Activated CD4-positive, alpha-beta T cell treated with anti-CD3 and anti-CD28 coated beads, Interleukin-2, amount 50 U/mL, for 24 hours (primary cell): ENCODE measurements at regions not wholly inside any gene's neighbourhood (a gene's known extent, or its start where the extent isn't known, plus 50 kb on each side); places are given as distances from the start of the nearest gene placed in this dataset.
"Not testable (repeated sequence)": the region's sequence is repeated elsewhere in the genome, so short reads cannot be mapped to it uniquely, and the experiment has no call there.

Experiments used
- DNase-seq, 2 donors: peaks; one replicate each; pipeline ENCODE4 v3.0.0-alpha.2; 2020; ENCODE audit warnings: low read depth in 1 of 2, low spot score in 1 of 2

DNA sequence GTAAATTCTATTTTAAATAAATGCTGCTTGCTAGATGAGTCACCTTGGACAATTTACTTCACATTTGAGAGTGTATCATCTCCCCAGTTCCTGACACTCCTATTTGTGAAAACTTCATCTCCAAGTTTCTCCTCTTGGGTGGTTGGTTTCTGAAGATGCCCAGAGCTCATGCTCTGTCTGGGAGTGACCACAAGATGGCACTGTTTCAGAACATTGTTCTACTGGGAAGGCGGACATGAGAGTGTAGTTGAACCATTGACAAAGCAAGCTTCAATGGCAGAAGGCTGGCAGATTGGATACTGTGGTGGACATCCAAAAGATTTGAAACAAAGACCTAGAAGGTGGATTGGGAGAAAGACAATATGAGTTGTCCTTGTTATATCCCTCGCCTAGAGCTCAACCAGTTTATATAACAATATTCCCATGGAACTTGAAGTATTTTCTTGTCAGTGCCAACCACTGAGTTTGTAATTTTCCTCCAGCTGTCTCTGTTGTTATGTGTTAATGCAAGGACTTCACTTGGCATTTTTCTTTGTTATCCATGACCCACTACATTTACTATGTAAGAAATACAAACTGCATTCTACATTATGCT, 234.3 kb upstream of the ANKH start:
- DNase-seq: no peak

DNA sequence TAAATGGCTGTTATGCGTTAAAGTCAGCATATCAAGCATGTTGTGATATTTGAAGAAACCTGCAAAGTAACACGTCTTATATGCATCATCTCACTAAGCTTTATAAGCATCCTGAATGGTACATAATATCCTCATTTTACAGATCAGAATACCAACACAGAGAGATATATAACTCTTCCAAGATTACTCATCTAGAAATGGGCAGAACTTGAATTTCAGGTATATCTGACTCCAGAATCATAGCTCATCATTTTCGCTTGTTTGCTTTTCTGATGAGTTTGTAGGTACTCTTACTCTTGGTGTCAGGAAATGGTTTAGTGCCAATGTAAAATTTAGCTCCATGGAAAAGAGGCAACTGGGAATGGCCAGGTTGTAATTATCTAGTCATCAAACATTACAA, 232.3 kb upstream of the ANKH start:
- no peak for DNase-seq

DNA sequence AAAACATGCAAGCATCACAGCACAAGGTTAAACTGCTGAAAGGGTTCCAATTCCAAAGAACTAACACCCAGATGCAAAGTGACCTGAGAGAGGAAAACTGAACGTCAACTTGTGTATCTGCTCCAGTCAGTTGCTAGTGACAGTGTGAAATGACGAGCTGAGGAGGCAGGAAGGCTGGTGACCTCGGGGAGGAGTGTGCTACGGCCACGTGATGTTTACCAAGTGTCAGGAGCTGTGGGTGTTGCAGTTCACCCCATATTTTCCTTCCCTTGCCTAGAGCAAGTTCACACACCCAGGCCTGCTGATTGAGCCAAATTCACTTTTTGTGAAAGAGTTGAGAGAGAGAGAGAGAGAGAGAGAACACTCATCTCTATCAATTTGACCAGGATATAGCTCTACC, 231.6 kb upstream of the ANKH start:
- DNase-seq: no peak

DNA sequence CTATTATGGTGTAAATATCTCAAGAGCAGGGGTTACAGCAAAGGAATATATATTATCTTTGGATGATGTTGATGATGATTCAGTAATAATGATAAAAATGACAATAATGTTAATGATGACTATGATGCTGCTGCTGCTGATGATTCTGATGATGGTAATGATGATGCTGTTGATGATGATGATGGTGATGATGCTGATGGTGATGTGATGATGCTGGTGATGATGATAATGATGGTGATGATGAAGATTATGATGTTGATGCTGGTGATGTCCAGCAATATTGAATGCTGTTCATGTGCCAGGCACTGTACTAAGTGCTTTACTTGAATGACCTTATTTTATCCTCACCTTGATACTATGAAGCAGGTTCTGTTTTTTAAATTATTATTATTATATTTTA, 226.0 kb upstream of the ANKH start:
- no peak for DNase-seq

DNA sequence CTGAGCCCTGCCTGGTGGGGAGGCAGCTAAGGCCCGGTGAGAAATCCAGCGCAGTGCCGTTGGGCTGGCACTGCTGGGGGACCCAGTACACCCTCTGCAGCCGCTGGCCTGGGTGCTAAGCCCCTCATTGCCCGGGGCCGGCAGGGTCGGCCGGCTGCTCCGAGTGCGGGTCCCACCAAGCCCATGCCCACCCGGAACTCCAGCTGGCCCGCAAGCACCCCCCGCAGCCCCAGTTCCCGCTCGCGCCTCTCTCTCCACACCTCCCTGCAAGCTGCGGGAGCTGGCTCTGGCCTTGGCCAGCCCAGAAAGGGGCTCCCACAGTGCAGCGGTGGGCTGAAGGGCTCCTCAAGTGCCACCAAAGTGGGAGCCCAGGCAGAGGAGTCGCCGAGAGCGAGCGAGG, 225.1 kb upstream of the ANKH start:
- not testable (repeated sequence) for DNase-seq

DNA sequence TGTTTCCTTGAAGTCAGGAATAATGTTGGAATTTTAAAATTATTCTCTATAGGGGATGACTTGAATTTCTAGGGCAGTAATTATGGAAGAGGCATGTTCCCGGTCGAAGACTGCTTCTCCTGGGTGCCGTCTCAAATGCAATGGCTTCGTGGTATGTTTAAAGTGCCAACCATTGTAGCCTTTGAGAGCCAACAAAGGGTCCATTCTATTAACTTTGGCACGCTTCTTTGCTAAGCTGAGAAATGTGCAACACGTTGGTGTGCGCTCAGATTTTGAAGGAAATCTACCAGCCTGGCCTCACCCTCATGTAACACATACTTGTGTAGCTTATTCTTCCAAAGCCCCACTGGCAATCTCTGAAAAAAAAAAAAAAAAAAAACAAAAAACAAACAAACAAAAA, 221.2 kb upstream of the ANKH start:
- no peak for DNase-seq

DNA sequence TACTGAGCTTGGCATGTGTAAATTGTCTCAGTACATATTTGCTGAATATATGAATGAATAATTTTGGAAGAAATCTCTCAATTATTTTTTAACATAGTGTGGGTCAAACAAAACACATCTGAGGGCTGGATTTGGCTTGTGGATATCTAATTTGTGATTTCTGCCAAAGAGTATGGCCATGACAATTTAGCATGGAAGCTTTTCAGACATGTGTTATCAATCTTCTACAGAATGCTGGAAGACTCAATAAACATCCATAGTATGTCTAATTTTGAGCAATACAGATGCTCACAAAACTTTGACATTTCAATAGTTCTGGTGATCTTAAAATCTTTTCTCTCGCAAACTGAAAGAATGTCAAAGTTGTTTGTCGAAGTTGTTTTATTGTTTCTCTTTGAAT, 214.1 kb upstream of the ANKH start:
- DNase-seq: no peak

DNA sequence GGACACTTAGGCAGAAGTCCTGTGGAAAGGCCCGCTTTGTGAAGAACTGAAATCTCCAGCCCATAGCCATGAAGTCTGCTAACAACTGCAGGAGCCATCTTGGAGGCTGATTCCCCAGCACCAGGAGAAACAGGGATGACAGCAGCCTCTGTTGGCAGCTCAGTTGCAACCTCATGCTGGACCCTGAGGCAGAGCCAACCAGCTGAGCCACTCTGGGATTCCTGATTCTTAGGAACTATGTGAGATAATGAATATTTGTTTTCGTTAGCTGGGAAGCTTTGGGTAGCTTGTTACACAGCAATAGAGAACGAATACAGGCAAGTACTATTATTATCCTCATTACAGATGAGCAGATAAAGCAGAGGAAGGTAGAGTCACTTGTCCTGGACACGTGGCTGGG, 210.5 kb upstream of the ANKH start:
- DNase-seq: no peak

DNA sequence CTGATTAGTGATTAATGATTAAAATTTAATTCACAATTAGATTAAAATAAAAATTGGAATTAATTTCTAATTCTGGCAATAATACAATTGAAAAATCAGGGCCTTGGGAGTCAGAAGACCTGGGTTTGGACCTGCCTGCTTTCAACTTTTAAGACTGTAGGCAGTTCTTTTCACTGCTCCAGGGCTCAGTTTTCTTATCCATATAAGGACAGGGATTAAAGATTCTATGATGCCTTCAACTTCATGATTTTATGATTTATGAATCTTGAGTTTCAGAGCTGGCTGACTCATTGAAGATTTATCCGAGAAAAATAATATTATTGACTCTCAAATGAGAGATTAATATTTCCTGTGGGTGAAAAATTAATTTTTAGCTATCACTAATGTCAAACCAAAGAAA, 208.6 kb upstream of the ANKH start:
- no peak for DNase-seq

DNA sequence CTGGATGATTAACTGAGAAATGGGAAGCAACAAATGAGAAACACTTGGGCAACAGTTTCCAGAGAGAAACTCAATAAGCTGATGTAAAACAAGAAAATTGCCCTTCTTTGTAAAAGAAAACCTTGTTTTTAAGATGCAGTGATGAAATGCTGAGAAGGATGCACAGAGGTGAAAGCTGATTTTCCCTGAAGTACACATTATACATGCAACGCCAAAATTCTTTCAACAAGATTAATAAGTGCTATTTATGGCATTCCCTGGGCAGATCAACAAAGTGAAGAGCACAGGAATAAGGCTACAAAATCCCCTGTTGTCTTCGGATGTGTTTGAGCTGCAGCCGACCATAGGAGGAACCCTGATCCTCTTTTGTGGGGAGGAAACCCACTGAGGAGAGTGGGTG, 208.0 kb upstream of the ANKH start:
- no peak for DNase-seq

DNA sequence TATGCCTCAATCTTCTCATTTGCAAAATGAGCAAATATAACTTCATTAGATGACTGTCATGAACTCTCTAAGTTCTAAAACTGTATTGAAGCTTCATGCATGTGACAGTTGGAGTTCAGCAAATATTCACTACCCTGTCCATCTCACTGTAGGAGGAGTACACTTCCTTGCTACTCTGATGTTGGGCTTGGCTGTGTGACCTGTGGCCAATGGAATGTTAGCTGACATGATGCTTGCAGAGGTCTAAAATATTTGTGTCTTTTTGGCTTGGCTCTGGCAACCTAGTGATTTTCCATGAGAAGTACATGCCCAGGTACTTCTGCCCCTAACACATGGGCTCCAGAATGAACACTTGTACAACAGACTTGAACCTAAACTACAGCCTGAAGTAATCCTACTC, 203.1 kb upstream of the ANKH start:
- DNase-seq: no peak

DNA sequence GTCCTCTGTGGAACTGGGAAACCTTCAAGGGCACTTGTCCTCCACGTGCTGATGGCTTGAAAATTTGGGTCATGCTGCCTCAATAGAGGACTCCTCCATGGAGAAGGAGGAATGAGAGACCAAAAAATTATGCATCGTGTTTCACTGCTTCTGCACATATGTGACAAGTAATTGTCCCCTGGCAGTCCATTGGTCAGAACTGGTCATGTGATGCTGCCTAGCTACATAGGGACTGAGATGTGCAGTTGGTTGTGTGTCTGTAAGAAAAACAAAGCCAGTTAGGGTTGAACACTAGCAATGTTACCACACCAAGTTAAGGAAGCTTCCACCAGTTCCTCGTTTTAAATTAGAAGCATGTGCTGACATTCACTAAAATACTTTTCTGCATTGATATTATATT, 201.9 kb upstream of the ANKH start:
- DNase-seq: no peak

DNA sequence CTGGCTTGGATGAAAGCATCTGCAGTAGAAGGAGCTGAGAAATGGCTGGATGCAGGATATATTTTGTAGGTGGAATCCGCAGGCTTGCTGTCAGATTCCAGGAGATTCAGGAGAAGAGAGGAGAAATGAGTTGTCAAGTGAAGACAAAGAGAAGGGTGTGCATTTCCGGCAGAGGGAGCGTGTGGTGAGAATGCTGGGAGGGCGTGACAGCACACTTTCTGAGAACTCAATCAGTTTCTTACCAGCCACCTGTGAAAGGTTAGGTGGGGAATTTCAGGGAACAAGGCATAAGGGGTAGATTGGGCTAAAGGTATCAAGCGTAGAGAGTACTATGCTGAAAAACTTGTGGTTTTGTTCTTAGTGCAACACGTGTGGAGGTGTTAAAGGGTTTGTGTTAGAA, 199.3 kb upstream of the ANKH start:
- no peak for DNase-seq

DNA sequence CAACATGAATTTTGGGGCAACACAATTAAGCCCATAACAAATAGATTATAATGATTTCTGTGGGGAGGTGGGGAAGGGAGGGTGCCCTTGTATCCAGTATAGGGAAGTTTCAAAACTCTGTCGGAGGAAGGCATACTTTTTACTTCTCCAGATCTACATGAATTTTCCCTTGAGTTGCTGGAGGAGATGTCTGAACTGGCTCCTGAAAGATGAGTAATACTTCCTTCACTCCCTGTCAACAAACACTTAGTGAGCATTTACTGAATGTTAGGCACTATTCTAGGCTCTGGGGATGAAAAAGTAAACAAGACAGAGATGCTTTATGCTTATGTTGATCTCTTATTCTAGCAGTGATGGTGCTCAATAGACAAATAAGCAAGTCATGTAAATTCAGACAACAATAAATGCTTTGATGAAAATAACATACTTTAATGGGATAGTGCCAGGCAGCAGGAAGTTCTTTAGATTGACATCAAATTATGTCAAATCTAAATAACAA, 197.9 kb upstream of the ANKH start:
- no peak for DNase-seq

DNA sequence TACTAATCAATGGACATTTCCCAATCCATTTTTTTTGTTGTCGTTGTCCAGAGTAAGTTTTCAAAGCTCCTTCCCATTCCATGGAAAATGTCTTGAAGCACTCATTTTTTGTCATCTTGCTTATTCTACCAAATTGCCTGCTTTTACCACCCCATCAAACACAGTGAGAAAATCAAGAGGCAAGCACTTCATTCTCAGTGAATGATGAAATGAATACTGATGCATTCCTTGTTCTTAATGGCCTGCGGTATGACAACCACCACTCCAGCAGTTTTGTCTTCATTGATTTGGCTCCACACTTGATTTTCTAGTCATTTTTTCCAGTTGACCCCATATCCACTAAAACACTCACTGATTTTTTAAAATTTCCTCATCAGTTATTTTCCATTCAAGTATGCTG, 193.5 kb upstream of the ANKH start:
- no peak for DNase-seq

DNA sequence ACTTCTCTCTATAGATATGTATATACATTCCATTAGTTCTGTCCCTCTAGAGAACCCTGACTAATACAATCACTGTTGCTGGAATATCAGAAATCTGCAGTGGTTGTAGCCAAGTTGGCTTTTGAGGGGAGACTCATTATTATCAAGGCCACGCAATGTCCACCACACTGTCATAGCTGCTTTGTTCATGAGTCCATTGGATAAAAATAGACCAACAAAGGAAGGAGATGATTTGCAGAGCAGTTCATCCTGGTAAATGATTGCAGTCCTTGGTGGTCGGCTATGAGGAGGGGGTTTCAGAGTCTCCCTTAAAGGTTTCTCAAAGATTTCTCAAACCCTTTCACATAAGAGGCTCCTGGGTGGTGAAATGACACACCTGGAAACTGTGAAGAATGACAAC, 192.8 kb upstream of the ANKH start:
- no peak for DNase-seq

DNA sequence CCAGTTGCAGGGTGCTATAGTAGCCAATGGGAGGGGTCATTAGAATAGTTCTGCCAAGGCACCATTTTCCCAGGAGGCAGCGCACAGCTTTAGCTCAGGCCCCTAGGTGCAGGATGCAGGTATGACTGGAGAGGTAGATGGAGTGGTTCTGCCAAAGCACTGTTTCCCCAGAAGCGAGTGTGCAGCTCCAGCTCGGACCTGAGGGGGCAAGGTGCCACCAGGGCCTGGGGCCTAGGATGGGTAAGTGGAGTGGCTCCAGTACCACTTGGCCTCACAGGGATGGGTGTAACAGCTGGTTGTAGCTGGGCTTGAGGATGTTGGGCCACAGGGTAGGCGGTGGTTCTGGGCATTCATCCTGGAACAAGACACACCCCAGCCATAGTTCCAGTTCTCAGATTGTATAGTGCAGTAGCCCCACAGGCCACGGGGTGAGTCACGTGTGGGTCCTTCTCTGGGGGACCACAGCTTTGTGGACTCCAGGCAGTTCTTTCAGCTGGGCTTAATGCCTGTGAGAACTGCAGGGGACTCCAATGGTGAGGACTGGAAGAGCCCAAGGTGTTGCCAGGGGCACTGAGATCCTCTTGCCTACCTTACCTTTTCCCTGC, 185.5 kb upstream of the ANKH start:
- DNase-seq: no peak

DNA sequence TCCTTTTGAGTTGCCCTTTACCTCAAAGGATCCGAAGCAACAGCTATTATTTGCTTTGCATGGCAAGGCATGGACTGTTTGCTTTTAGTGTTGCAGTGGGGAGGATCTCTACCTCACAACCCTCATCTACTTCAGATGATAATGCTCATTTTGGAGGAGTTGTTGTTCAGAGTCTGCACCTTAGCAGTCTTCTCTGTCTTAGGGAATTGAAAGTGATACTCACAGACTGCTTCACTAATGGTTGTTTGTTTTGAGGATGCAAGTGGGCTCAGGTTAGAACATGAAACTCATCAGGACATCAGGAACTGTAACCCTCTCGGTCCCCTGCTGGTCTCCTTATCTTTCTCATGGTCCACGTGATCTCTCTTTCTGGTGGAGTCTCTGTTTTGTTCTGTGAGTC, 172.9 kb upstream of the ANKH start:
- no peak for DNase-seq

DNA sequence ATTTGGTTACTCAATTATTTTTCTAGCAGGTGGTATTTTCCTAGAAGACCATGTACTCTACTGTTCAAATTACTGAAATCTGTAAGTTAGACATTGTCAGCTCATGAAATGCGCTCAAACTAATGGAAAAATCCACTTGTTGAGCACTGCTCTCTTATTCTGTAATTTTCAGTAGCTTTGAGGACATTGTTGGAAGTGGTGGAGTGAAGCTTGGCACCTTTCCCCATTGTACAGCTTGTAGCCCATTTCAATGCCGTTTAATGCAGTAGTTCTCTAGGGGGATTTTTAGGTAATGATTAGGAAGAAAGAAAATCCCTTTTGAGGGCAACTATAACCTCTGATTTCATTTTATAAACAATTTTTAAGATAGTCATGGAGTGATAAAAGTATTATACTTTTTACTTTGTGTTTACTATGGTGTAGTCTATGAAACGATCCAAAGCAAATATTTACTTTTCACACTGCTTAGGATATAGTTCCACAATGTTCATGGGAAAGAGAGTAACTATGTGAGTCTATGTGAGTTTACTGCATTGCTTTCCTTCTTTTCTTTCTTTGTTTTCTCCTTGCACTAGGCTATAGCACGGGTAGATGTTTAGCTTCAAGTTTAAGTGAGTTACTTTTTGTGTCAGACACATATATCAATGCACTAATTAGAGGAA, 165.8 kb upstream of the ANKH start:
- DNase-seq: no peak

DNA sequence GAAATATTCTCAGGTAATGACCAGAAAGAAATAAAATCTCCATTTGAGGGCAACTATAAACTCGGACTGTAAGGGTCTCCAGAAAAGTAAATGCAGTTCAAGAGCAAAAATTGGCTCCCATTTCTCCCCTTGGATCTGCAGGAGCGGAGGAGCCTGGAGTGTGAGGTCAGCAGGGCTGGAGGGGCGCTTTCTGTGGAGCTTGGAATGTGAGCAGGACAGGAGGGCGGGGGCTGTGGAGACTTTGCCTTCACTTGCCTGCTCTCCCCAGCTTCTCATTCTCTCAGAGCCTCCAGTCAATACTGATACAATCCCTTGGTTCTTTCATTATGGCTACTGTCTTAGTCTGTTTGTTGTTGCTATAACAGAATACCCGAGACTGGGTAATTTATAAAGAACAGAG, 162.8 kb upstream of the ANKH start:
- DNase-seq: no peak

DNA sequence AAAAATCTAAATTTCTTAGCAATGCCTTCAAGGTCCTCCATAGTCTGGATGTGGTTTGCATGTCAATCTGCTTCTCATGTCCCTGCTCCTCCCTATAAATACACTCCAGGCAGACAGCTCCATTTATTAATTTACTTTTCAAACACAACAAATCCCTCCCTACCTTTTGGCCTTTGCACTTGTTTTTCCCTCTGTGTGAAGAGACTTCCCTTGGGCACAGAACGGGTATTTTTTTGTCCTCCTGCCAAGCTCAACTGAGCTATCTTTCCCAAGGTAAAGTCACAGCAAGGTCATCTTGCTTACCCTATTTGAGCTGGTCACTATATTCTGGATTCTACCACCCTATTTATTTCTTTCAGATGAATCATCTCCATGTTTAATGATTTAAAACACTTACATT, 159.6 kb upstream of the ANKH start:
- no peak for DNase-seq

DNA sequence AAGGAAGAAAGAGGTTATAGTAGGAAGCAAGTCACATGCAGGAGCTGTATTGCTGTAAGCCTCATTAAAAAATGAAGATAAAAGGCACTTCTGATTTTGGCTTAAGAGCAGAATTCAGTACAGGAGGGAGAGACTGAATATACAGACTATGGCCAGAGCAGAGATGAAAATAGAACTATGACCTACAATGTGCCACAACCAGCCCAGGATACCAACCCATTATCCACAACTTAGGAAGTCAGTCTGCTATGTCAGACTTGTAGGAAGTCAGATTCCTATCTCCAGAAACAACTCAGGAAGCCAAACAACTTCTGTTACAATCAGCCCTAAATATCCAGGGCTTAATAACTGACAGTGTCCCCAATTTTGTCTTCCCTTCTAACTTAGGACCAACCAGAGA, 156.2 kb upstream of the ANKH start:
- no peak for DNase-seq

DNA sequence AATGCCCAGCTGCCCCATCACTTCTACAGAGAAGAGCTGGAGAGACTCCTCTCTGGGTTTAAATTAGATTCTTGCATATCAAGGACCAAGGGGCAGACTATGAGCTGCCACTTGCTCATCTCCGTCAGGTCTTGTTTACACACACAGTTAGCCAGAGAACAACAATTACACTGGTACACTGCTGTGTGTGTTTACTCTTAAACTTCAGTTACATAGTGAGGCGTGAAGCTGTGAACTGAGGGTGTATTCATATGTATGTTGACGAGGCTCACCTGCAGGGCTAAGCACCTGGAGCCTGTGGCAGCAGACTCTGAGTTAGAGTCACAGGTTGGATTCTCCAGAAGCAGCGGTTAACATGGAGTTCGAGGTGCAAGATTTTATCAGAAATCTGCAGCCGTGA, 155.4 kb upstream of the ANKH start:
- no peak for DNase-seq
